ENCODE measurements at regions not wholly inside any gene's neighbourhood (a gene's known extent, or its start where the extent isn't known, plus 50 kb on each side); places are given as distances from the start of the nearest gene placed in this dataset.

DNA sequence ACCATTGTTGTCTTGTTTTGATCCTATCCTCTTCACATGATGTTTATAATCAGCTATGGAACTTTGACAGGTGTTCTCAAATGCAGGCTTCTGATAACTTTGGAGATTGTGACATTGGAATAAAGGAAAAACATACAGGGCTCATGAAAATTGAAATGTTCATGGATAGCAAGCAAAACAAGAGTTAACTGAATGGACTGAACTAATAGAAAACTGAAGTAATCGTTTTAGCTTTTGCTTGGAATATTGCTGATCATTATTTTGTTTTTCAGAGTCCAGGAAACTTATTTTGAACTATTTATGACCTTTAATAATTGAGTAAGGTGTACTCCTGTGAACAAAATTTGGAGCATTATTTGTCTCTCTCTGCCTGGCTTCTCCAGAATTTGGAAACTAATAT lies 436.7 kb upstream of the CDH9 start:
- DNase-seq (ENCODE audit: low spot score) = no peak
- Mint-ChIP-seq H3K4me1 (ENCODE audit: low read depth) (peaks cover 17% of the 10 kb centered on the region), H3K9me3 (ENCODE audit: low read depth) (peaks cover 16% of the 10 kb centered on the region), H3K27ac (ENCODE audit: unreplicated experiment) (no peak overlapping the region), H3K4me3 (ENCODE audit: unreplicated experiment) (no peak overlapping the region), H3K36me3 (ENCODE audit: low read depth) (peaks cover 2% of the 10 kb centered on the region), H3K27me3 (ENCODE audit: low read depth) (no peaks in the 10 kb centered on the region)
- TF ChIP-seq CTCF (IDR thresholded peaks at IDR 0.05) = no peak

- Mint-ChIP-seq H3K36me3 (ENCODE audit: low read depth) (peaks cover 2% of the 10 kb centered on the region), H3K9me3 (ENCODE audit: low read depth) (peaks cover 16% of the 10 kb centered on the region), H3K27ac (ENCODE audit: unreplicated experiment) (no peak overlapping the region), H3K4me3 (ENCODE audit: unreplicated experiment) (no peak overlapping the region), H3K27me3 (ENCODE audit: low read depth) (no peaks in the 10 kb centered on the region), H3K4me1 (ENCODE audit: low read depth) (peaks cover 17% of the 10 kb centered on the region)
- no peak for DNase-seq (ENCODE audit: low spot score)
- TF ChIP-seq CTCF (IDR thresholded peaks at IDR 0.05) = no peak
These were observed 436.0 kb upstream of the CDH9 start for GRCh38 chr5:27474395-27474794.

- peaks cover 17% of the 10 kb centered on the region for H3K4me1 Mint-ChIP-seq (ENCODE audit: low read depth)
- H3K4me3 Mint-ChIP-seq (ENCODE audit: unreplicated experiment) = peak overlapping the region; percentile 66
- H3K27ac Mint-ChIP-seq (ENCODE audit: unreplicated experiment) = no peak overlapping the region
- peaks cover 2% of the 10 kb centered on the region for H3K36me3 Mint-ChIP-seq (ENCODE audit: low read depth)
- H3K9me3 Mint-ChIP-seq (ENCODE audit: low read depth) = peaks cover 16% of the 10 kb centered on the region
- TF ChIP-seq CTCF (IDR thresholded peaks at IDR 0.05) = no peak
- no peak for DNase-seq (ENCODE audit: low spot score)
- H3K27me3 Mint-ChIP-seq (ENCODE audit: low read depth) = no peaks in the 10 kb centered on the region
These were observed 435.6 kb upstream of the CDH9 start for GRCh38 chr5:27474047-27474309.

DNA sequence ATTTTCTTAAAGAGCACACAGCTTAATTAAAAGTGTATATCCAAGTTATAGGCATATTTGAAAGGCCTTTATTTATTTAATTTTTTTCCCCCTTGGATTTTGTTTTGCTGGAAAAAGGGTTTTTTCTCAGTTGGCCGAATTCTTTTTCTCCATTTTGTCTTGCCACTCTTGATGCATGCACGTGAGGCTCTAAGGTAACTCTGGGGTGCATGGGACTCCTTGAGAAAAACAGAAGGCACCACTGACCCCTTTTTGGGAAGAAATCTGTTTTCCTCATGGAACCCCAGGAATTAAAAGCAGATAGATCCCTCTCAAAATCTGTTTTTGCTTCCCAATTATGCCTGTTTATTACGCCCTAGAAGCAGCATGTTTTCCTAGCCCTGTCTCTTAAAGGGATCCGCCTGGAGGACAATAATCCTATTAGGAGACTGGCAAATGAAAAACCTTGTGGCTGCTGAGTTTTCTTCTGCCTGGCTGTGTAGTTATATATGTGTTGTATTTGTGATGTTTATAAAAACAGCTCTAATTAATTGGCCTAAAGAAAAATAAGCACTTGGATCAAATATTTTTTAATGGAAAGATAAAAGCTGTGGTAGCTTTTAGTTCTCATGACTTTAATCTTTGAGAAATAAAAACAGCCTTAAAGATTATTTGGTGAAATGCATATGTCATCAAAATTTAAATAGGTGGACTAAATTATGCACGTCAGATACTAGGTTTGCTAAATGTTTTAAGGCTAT lies 435.1 kb upstream of the CDH9 start:
- no peak for DNase-seq (ENCODE audit: low spot score)
- peaks cover 17% of the 10 kb centered on the region for H3K4me1 Mint-ChIP-seq (ENCODE audit: low read depth)
- H3K27ac Mint-ChIP-seq (ENCODE audit: unreplicated experiment) = no peak overlapping the region
- peaks cover 2% of the 10 kb centered on the region for H3K36me3 Mint-ChIP-seq (ENCODE audit: low read depth)
- H3K4me3 Mint-ChIP-seq (ENCODE audit: unreplicated experiment) = peak overlapping the region; percentile 66
- no peaks in the 10 kb centered on the region for H3K27me3 Mint-ChIP-seq (ENCODE audit: low read depth)
- peaks cover 16% of the 10 kb centered on the region for H3K9me3 Mint-ChIP-seq (ENCODE audit: low read depth)
- no peak for TF ChIP-seq CTCF (IDR thresholded peaks at IDR 0.05)

DNA sequence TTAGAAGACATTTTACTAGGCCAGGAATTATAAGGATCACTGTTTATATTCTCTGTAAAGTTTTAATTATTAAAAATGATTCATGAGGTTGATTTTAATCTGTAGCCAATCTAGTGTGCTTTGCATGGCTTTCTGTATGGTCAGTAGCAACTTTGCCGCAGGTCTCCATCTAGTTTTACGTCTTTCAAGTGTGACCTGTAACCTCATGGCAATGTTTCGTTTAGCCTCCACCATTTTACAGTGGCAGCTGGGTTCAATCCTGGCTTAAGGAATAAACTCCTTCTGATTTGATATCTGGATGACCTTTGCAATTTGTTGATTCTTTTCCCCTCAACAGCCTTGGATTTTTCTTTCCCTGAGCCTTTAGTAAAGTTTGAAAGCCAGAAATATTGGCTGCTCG lies 434.5 kb upstream of the CDH9 start:
- Mint-ChIP-seq H3K27me3 (ENCODE audit: low read depth) (no peaks in the 10 kb centered on the region), H3K4me3 (ENCODE audit: unreplicated experiment) (peak overlapping the region; percentile 66), H3K36me3 (ENCODE audit: low read depth) (peaks cover 2% of the 10 kb centered on the region), H3K4me1 (ENCODE audit: low read depth) (peaks cover 17% of the 10 kb centered on the region), H3K27ac (ENCODE audit: unreplicated experiment) (peak overlapping the region; percentile 69), H3K9me3 (ENCODE audit: low read depth) (peaks cover 15% of the 10 kb centered on the region)
- no peak for DNase-seq (ENCODE audit: low spot score)
- no peak for TF ChIP-seq CTCF (IDR thresholded peaks at IDR 0.05)
